ENCODE measurements at regions not wholly inside any gene's neighbourhood (a gene's known extent, or its start where the extent isn't known, plus 50 kb on each side); places are given as distances from the start of the nearest gene placed in this dataset.

- TF ChIP-seq POLR2AphosphoS5 (IDR thresholded peaks at IDR 0.05; ENCODE audit: low read depth), result no peak
- TF ChIP-seq, protein P1, sequence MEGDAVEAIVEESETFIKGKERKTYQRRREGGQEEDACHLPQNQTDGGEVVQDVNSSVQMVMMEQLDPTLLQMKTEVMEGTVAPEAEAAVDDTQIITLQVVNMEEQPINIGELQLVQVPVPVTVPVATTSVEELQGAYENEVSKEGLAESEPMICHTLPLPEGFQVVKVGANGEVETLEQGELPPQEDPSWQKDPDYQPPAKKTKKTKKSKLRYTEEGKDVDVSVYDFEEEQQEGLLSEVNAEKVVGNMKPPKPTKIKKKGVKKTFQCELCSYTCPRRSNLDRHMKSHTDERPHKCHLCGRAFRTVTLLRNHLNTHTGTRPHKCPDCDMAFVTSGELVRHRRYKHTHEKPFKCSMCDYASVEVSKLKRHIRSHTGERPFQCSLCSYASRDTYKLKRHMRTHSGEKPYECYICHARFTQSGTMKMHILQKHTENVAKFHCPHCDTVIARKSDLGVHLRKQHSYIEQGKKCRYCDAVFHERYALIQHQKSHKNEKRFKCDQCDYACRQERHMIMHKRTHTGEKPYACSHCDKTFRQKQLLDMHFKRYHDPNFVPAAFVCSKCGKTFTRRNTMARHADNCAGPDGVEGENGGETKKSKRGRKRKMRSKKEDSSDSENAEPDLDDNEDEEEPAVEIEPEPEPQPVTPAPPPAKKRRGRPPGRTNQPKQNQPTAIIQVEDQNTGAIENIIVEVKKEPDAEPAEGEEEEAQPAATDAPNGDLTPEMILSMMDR (IDR thresholded peaks at IDR 0.05; ENCODE audit: insufficient read depth, low read length), result no peak
These were observed 133.2 kb downstream of the MRPL57 start for GRCh38 chr13:21309542-21310172.

Data from HL-60 (cell line).